HG03103 (cell line): ENCODE measurements at regions not wholly inside any gene's neighbourhood (a gene's known extent, or its start where the extent isn't known, plus 50 kb on each side); places are given as distances from the start of the nearest gene placed in this dataset.

Source experiments
- ATAC-seq: cut with Tn5 transposase; IDR thresholded peaks from one replicate; pipeline ENCODE4 v1.9.1; 2021; ENCODE audit warnings: low read depth; ENCODE audit not compliant: unreplicated experiment

- no peak for ATAC-seq
Observed at GRCh38 chr1:56019922-56020321, 559.4 kb downstream of the PLPP3 start.

GRCh38 chr1:56019472-56019871 lies 559.9 kb downstream of the PLPP3 start:
- no peak for ATAC-seq

GRCh38 chr1:56017336-56017735 lies 562.0 kb downstream of the PLPP3 start:
- ATAC-seq, result no peak

DNA sequence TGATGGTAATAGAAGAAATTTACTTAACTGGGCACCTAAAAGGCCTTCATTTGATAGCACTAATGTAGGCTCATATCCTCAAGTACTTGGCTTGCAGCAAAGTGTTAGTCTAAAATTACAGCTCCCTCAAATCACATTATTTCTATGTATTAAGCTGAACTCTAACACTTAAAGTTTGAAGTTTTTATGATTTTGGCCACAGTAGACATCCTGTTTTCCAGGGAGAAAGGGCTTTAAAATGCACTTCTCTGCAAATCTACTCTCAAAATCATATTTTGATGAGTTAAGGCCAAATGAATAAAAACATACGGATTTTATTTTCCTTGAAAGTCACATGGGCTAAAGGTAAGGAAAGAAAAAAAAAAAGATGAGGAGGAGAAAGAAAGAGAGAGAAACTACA lies 575.5 kb downstream of the PLPP3 start:
- ATAC-seq, result no peak

- no peak for ATAC-seq
Observed at GRCh38 chr1:56002231-56002630, 577.1 kb downstream of the PLPP3 start.

GRCh38 chr1:56000424-56000823 lies 578.9 kb downstream of the PLPP3 start:
- ATAC-seq, result no peak

DNA sequence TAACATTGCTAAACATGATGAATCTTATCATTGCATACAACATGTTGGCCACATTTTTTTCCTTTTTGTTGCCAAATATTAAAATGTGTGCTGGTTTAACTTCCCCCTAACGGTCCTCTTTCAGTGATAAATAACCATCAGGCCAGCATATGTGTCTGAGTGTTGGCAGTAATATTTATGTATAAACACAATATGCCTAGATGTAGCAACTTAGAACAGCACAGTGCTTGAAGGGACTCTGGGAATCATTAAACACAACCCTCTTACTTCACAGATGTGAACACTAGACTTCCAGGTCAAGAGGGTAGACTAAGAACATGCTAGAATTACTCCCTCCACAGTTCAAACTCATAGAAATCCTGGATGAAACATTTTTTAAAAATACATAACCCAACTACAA lies 581.8 kb downstream of the PLPP3 start:
- ATAC-seq, result no peak

GRCh38 chr1:55993646-55994318 lies 585.6 kb downstream of the PLPP3 start:
- ATAC-seq, result no peak

GRCh38 chr1:55990007-55990406 lies 589.4 kb downstream of the PLPP3 start:
- ATAC-seq, result no peak

GRCh38 chr1:55988963-55989452 lies 590.4 kb downstream of the PLPP3 start:
- no peak for ATAC-seq

GRCh38 chr1:55987491-55988249 lies 591.7 kb downstream of the PLPP3 start:
- no peak for ATAC-seq

GRCh38 chr1:55986003-55986402 lies 593.4 kb downstream of the PLPP3 start:
- ATAC-seq, result no peak

DNA sequence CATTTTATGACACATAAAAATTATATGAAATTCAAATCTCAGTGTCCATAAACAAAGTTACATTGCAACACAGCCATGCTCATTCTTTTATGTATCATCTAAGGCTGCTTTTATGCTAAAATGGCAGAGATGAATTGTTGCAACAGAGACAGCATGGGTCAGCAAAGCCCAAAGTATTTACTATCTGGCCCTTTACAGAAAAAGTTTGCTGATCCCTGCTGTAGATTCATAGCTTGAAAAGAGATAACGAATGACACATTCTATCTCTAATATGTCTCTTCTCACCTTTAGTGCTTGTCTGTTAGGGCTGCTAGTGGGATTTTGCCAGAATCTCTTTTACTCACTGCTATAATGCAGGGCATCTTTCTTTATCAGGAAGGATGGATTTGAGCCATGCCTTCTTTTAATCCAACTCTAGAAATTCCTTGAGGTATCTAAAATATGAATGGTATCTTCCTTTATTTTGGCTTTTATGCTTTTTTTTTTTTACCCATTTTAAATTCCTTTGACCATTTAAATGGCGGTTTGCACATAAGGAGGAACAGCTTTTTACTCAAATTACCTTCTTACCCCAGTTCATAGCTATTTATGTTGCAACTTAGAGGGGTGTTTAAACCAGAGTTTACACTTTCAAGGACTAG lies 598.2 kb downstream of the PLPP3 start:
- ATAC-seq, result no peak

DNA sequence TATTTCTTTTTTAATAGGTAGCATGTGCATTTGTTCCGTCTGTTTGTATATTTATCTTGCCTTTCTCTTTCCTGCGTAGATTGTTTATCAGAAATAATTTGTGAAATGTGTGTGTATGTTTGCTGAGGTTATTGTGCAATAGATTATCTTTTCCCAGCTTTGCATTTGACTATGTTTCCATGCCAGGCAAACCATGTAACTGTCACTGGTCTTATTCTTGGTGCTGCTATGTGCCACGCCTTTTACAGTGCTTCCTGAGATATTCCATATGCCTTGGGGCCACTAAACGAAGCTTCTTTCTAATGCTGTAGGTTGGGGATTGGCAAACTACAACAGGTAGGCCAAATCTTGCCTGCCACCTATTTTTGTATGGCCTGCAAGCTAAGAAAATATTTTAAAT lies 598.8 kb downstream of the PLPP3 start:
- no peak for ATAC-seq

GRCh38 chr1:55974714-55975441 lies 604.5 kb downstream of the PLPP3 start:
- ATAC-seq, result no peak

GRCh38 chr1:55970526-55971110 lies 608.7 kb downstream of the PLPP3 start:
- ATAC-seq, result no peak

- no peak for ATAC-seq
Observed at GRCh38 chr1:55969322-55969721, 610.0 kb downstream of the PLPP3 start.

GRCh38 chr1:55968661-55969060 lies 610.7 kb downstream of the PLPP3 start:
- no peak for ATAC-seq

DNA sequence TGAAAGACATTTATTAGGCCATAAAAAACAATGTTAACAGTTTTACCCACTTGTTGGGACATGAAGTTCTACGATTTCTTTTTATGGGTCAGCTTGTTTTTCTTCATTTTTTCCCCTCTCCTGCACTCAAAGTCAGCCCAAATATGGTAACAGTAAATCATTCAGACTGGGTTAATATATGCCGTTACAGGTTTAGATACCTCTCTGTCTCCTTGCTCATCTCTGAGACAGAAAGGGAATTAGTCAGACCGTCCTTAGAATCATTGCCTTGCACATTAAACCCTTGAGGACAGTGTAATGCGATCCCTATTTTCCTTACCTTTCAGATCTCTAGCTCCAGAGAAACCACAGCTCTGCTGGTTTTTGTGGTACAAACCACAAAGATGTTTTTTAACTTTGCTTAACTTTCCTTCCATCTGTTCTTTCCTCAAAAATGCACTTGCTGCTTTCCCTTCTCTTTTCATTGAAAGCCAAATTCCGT lies 613.3 kb downstream of the PLPP3 start:
- no peak for ATAC-seq

DNA sequence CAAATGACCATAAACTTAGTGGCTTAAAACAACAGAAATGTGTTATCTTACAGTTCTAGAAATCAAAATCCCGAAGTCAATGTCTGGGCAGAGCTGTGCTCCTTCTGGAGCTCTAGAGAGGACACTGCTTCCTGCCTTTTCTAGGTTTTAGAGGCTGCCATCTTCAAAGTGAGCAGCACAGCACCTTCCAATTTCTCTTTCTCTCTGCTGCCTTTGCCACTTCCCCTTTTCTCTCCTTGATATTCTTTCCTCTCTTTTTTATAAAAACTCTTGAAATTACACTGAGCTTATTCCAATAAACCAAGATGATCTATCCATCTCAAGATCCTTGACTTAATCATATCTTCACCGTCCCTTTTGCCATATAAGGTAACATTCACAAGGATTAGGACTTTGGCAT lies 616.9 kb downstream of the PLPP3 start:
- no peak for ATAC-seq
